ENCODE measurements at regions not wholly inside any gene's neighbourhood (a gene's known extent, or its start where the extent isn't known, plus 50 kb on each side); places are given as distances from the start of the nearest gene placed in this dataset.

DNA sequence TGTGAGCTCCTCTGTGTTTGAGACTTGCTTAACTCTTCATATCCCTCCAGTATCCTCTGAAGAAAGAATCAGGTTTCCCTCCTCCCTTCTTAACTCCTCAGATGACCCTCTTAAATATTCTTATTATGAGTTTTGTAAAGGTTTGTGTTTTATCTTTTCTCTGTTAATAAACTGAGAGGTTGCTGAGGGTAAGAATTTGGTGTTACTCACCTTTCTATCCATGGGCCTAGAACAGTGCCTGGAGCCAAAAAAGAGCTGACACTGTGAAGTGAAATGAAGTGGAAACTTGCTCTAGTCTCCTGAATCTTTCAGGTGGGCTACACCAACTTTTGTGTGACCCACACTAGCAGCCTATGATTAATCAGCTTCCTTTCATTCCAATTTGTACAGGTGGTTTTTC lies 208.4 kb downstream of the CSNK1G3 start:
- H3K4me3 ChIP-seq (ENCODE audit: control extremely low read depth in 1 of 5, extremely low read depth in 1 of 5, insufficient read depth in 1 of 5, low read depth in 2 of 5, low read length in 4 of 5): no peak overlapping the region
- DNase-seq (no peak), ATAC-seq (ENCODE audit: low read depth) (no peak)
- no peak overlapping the region for H3K4me2 ChIP-seq (replicated peaks; ENCODE audit: low read depth, low read length, poor library complexity, severe bottlenecking)
- no peak overlapping the region for H3K27ac Mint-ChIP-seq
- H3K27me3 ChIP-seq (replicated peaks in 1 of 4; ENCODE audit: control extremely low read depth in 1 of 4, control insufficient read depth in 3 of 4, insufficient read depth in 4 of 4, low read length in 3 of 4): no peaks in the 10 kb centered on the region
- no peak overlapping the region for H3K4me3 Mint-ChIP-seq
- H3K9ac ChIP-seq (ENCODE audit: low read length): no peak overlapping the region
- no peaks in the 10 kb centered on the region for H4K20me1 ChIP-seq (ENCODE audit: control insufficient read depth, insufficient read depth, low read length, poor library complexity, severe bottlenecking)
- no peaks in the 10 kb centered on the region for H3K36me3 ChIP-seq (replicated peaks in 1 of 2; ENCODE audit: control extremely low read depth in 1 of 2, control insufficient read depth in 1 of 2, extremely low read depth in 1 of 2, insufficient read depth in 2 of 2, low read length in 1 of 2)
- H3K4me1 ChIP-seq (ENCODE audit: control insufficient read depth in 2 of 2, insufficient read depth in 2 of 2, low read length in 2 of 2): no peaks in the 10 kb centered on the region
- no peak overlapping the region for H2AFZ ChIP-seq (ENCODE audit: insufficient read depth, low read depth, low read length, poor library complexity, severe bottlenecking)
- ChIA-PET POLR2A (no interaction called here), CTCF (no interaction called here)
- intact Hi-C loops (cut with micrococcal nuclease): no loop called here
- no peaks in the 10 kb centered on the region for H3K27me3 Mint-ChIP-seq
- H3K9me3 ChIP-seq (ENCODE audit: control extremely low read depth in 1 of 3, control insufficient read depth in 2 of 3, insufficient read depth in 1 of 3, low read length in 2 of 3): peaks cover 0 to 7% (median 2%) of the 10 kb centered on the region in 3 donors
- TF ChIP-seq, protein P1, sequence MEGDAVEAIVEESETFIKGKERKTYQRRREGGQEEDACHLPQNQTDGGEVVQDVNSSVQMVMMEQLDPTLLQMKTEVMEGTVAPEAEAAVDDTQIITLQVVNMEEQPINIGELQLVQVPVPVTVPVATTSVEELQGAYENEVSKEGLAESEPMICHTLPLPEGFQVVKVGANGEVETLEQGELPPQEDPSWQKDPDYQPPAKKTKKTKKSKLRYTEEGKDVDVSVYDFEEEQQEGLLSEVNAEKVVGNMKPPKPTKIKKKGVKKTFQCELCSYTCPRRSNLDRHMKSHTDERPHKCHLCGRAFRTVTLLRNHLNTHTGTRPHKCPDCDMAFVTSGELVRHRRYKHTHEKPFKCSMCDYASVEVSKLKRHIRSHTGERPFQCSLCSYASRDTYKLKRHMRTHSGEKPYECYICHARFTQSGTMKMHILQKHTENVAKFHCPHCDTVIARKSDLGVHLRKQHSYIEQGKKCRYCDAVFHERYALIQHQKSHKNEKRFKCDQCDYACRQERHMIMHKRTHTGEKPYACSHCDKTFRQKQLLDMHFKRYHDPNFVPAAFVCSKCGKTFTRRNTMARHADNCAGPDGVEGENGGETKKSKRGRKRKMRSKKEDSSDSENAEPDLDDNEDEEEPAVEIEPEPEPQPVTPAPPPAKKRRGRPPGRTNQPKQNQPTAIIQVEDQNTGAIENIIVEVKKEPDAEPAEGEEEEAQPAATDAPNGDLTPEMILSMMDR (IDR thresholded peaks at IDR 0.05): no peak
- TF ChIP-seq EZH2 (IDR thresholded peaks at IDR 0.05; ENCODE audit: borderline replicate concordance, insufficient read depth, low read depth, low read length, poor library complexity, severe bottlenecking): no peak
- H3K79me2 ChIP-seq (ENCODE audit: control insufficient read depth, insufficient read depth, low read length): no peaks in the 10 kb centered on the region
- no peaks in the 10 kb centered on the region for H3K4me1 Mint-ChIP-seq
- no peaks in the 10 kb centered on the region for H3K9me3 Mint-ChIP-seq (ENCODE audit: insufficient read depth)
- H3K27ac ChIP-seq (ENCODE audit: low read length in 2 of 2): no peak overlapping the region

DNA sequence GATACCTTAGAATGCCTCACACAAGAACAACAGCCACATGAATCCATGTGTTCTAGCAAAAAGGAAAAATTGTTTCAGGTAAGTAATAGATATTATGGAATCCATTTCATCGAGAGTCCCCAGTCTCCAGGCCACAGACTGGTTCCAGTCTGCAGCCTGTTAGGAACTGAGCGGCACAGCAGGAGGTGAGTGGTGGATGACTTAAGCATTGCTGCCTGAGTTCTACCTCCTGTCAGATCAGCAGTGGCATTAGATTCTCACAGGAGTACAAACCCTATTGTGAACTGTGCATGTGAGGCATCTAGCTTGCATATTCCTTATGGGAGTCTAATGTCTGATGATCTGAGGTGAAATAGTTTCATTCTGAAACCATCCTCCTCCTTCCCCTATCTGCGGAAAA lies 207.0 kb downstream of the CSNK1G3 start:
- no peaks in the 10 kb centered on the region for H3K79me2 ChIP-seq (ENCODE audit: control insufficient read depth, insufficient read depth, low read length)
- H3K9ac ChIP-seq (ENCODE audit: low read length): no peak overlapping the region
- H2AFZ ChIP-seq (ENCODE audit: insufficient read depth, low read depth, low read length, poor library complexity, severe bottlenecking): no peak overlapping the region
- H3K27ac ChIP-seq (ENCODE audit: low read length in 2 of 2): no peak overlapping the region
- CTCF ChIA-PET: no interaction called here
- no peak overlapping the region for H3K4me3 ChIP-seq (ENCODE audit: control extremely low read depth in 1 of 5, extremely low read depth in 1 of 5, insufficient read depth in 1 of 5, low read depth in 2 of 5, low read length in 4 of 5)
- H3K27ac Mint-ChIP-seq: no peak overlapping the region
- no peak for ATAC-seq (ENCODE audit: low read depth)
- no peaks in the 10 kb centered on the region for H3K27me3 Mint-ChIP-seq
- no peaks in the 10 kb centered on the region for H3K4me1 ChIP-seq (ENCODE audit: control insufficient read depth in 2 of 2, insufficient read depth in 2 of 2, low read length in 2 of 2)
- H3K9me3 Mint-ChIP-seq (ENCODE audit: insufficient read depth): peaks cover 2% of the 10 kb centered on the region
- no peak overlapping the region for H3K4me2 ChIP-seq (replicated peaks; ENCODE audit: low read depth, low read length, poor library complexity, severe bottlenecking)
- no peaks in the 10 kb centered on the region for H3K27me3 ChIP-seq (replicated peaks in 1 of 4; ENCODE audit: control extremely low read depth in 1 of 4, control insufficient read depth in 3 of 4, insufficient read depth in 4 of 4, low read length in 3 of 4)
- no peaks in the 10 kb centered on the region for H4K20me1 ChIP-seq (ENCODE audit: control insufficient read depth, insufficient read depth, low read length, poor library complexity, severe bottlenecking)
- WGBS (ENCODE audit: insufficient coverage): 100% methylated on average over 2 of the region's 3 CpGs
- no peak for DNase-seq
- peaks cover 0 to 2% (median 0%) of the 10 kb centered on the region in 3 donors for H3K9me3 ChIP-seq (ENCODE audit: control extremely low read depth in 1 of 3, control insufficient read depth in 2 of 3, insufficient read depth in 1 of 3, low read length in 2 of 3)
- no peak for TF ChIP-seq EZH2 (IDR thresholded peaks at IDR 0.05; ENCODE audit: borderline replicate concordance, insufficient read depth, low read depth, low read length, poor library complexity, severe bottlenecking)
- TF ChIP-seq, protein P1 (IDR thresholded peaks at IDR 0.05): no peak
- H3K4me3 Mint-ChIP-seq: no peak overlapping the region
- intact Hi-C loops (cut with micrococcal nuclease): no loop called here
- POLR2A ChIA-PET: no interaction called here
- no peaks in the 10 kb centered on the region for H3K36me3 ChIP-seq (replicated peaks in 1 of 2; ENCODE audit: control extremely low read depth in 1 of 2, control insufficient read depth in 1 of 2, extremely low read depth in 1 of 2, insufficient read depth in 2 of 2, low read length in 1 of 2)
- no peaks in the 10 kb centered on the region for H3K4me1 Mint-ChIP-seq
